IMR-90 (cell line): ENCODE measurements at regions not wholly inside any gene's neighbourhood (a gene's known extent, or its start where the extent isn't known, plus 50 kb on each side); places are given as distances from the start of the nearest gene placed in this dataset.

Source experiments
- ATAC-seq: fragments of 200-7000 bp; cut with Tn5 transposase; 2 replicates; pipeline ENCODE4 v1.9.1; 2020; ENCODE audit warnings: low read depth, mild to moderate bottlenecking, moderate library complexity
- BruUV-seq: library from RNA; stranded (reverse); fragments of 400-500 nt; replicated peaks from 2 replicates; lab custom pipeline; 2021; lab: Mats Ljungman, UMichigan
- CTCF ChIA-PET: fragments of 300-600 bp; formaldehyde crosslinking; extraction: SDS; loops from one replicate; lab custom pipeline; 2021; ENCODE audit warnings: antibody characterized with exemption; lab: Yijun Ruan, JAX
- POLR2A ChIA-PET: fragments of 300-600 bp; sonication (Branson Sonifier 250); formaldehyde crosslinking; loops from one replicate; lab custom pipeline; 2022; ENCODE audit warnings: antibody characterized with exemption; ENCODE audit not compliant: unreplicated experiment; lab: Charles Lee
- DNase-seq: peaks from one replicate; pipeline ENCODE4 v3.0.0; 2013
- H2AFZ ChIP-seq: replicated peaks from 2 replicates; pipeline ENCODE3; 2013; ENCODE audit warnings: low read length, mild to moderate bottlenecking; ENCODE audit not compliant: poor library complexity
- H2AK5ac ChIP-seq: 2 replicates; pipeline ENCODE4 v1.6.1; 2013; ENCODE audit warnings: low read depth, low read length, inconsistent platforms
- H2AK9ac ChIP-seq: replicated peaks from 2 replicates; pipeline ENCODE3; 2013; ENCODE audit warnings: mild to moderate bottlenecking, low read depth, low read length, moderate library complexity; ENCODE audit not compliant: poor library complexity
- H2BK120ac ChIP-seq: 2 replicates; pipeline ENCODE4 v1.6.1; 2013; ENCODE audit warnings: low read depth, low read length, inconsistent platforms
- H2BK15ac ChIP-seq: 3 replicates; pipeline ENCODE4 v1.6.1; 2013; ENCODE audit warnings: low read depth, low read length, inconsistent platforms
- H2BK20ac ChIP-seq: 2 replicates; pipeline ENCODE4 v1.6.1; 2013; ENCODE audit warnings: low read depth, mild to moderate bottlenecking, inconsistent platforms, low read length, moderate library complexity
- H2BK5ac ChIP-seq: 2 replicates; pipeline ENCODE4 v1.6.1; 2013; ENCODE audit warnings: mild to moderate bottlenecking, low read depth, low read length, inconsistent platforms; ENCODE audit not compliant: poor library complexity, severe bottlenecking
- H3K14ac ChIP-seq: replicated peaks from 2 replicates; pipeline ENCODE4 v1.6.1; 2013; ENCODE audit warnings: low read depth, low read length, inconsistent platforms
- H3K18ac ChIP-seq: 2 replicates; pipeline ENCODE4 v1.6.1; 2013; ENCODE audit warnings: low read depth, low read length, control low read depth
- H3K23ac ChIP-seq: 2 replicates; pipeline ENCODE4 v1.6.1; 2013; ENCODE audit warnings: low read depth, low read length, inconsistent platforms
- H3K27ac ChIP-seq: 2 replicates; pipeline ENCODE4 v1.5.1; 2013; ENCODE audit warnings: mild to moderate bottlenecking, control low read depth, low read length; ENCODE audit not compliant: insufficient read depth
- H3K27me3 ChIP-seq: 2 replicates; pipeline ENCODE4 v1.6.1; 2013; ENCODE audit warnings: low read length; ENCODE audit not compliant: control insufficient read depth, insufficient read depth
- H3K36me3 ChIP-seq: 2 replicates; pipeline ENCODE4 v1.6.1; 2013; ENCODE audit warnings: low read length, mixed read lengths; ENCODE audit not compliant: control insufficient read depth, insufficient read depth
- H3K4ac ChIP-seq: 2 replicates; pipeline ENCODE4 v1.6.1; 2013; ENCODE audit warnings: low read depth, low read length, inconsistent platforms
- H3K4me1 ChIP-seq: 2 replicates; pipeline ENCODE4 v1.6.1; 2013; ENCODE audit warnings: low read length, mixed read lengths; ENCODE audit not compliant: control insufficient read depth, insufficient read depth
- H3K4me2 ChIP-seq: 2 replicates; pipeline ENCODE4 v1.6.1; 2013; ENCODE audit warnings: low read depth, mild to moderate bottlenecking, control low read depth, low read length, moderate library complexity
- H3K4me3 ChIP-seq: 2 replicates; pipeline ENCODE4 v1.5.1; 2013; ENCODE audit warnings: low read depth, mild to moderate bottlenecking, control low read depth, low read length, moderate library complexity; ENCODE audit not compliant: insufficient read depth
- H3K56ac ChIP-seq: 2 replicates; pipeline ENCODE4 v1.6.1; 2013; ENCODE audit warnings: low read length, inconsistent platforms; ENCODE audit not compliant: insufficient read depth; ENCODE audit errors: extremely low read depth
- H3K79me1 ChIP-seq, 2 experiments: 2 replicates each; pipeline ENCODE4 v1.6.1; 2013; ENCODE audit warnings: low read length in 2 of 2, inconsistent platforms in 1 of 2, low read depth in 1 of 2
- H3K9ac ChIP-seq: 2 replicates; pipeline ENCODE4 v1.6.1; 2013; ENCODE audit warnings: low read depth, low read length, control low read depth
- H3K9me1 ChIP-seq: 2 replicates; pipeline ENCODE4 v1.6.1; 2013; ENCODE audit warnings: low read length, inconsistent platforms; ENCODE audit not compliant: insufficient read depth
- H3K9me3 ChIP-seq: 2 replicates; pipeline ENCODE4 v1.6.1; 2013; ENCODE audit warnings: low read length; ENCODE audit not compliant: control insufficient read depth, insufficient read depth
- H4K20me1 ChIP-seq: 2 replicates; pipeline ENCODE4 v1.6.1; 2013; ENCODE audit warnings: low read length, inconsistent platforms; ENCODE audit not compliant: insufficient read depth
- H4K5ac ChIP-seq: 2 replicates; pipeline ENCODE4 v1.6.1; 2013; ENCODE audit warnings: mild to moderate bottlenecking, low read depth, low read length, control low read depth
- H4K8ac ChIP-seq, 2 experiments: 2 replicates each; pipeline ENCODE4 v1.6.1; 2013; ENCODE audit warnings: low read depth in 2 of 2, low read length in 2 of 2, control low read depth in 1 of 2, inconsistent platforms in 1 of 2
- H4K91ac ChIP-seq: 2 replicates; pipeline ENCODE4 v1.6.1; 2013; ENCODE audit warnings: low read depth, low read length, inconsistent platforms; ENCODE audit not compliant: insufficient read depth
- CEBPB ChIP-seq: IDR thresholded peaks from 2 replicates; pipeline ENCODE4 v1.6.1; 2012; ENCODE audit warnings: low read depth, low read length, improper control_type of control experiment
- CHD1 ChIP-seq: IDR thresholded peaks from 2 replicates; pipeline ENCODE4 v1.6.1; 2012; ENCODE audit warnings: low read depth, low read length, improper control_type of control experiment
- FOS ChIP-seq: fragments of 150-350 bp; IDR thresholded peaks from 2 replicates; pipeline ENCODE4 v1.6.1; 2016; ENCODE audit warnings: low read depth, low read length
- dilution Hi-C: fragments of 300-500 bp; cut with HindIII; formaldehyde crosslinking; loops from one replicate; pipeline ENCODE4 v1.14.3; 2018; ENCODE audit warnings: low sequenced_read_pairs; ENCODE audit not compliant: unreplicated experiment
- in situ Hi-C: fragments of 300-500 bp; cut with MboI; formaldehyde crosslinking; loops from 3 replicates; pipeline ENCODE4 v1.14.3; 2019; ENCODE audit warnings: low sequenced_read_pairs, inconsistent platforms, mixed read lengths
- intact Hi-C: fragments of 100-400 bp; cut with micrococcal nuclease; formaldehyde crosslinking; loops from 2 replicates; pipeline ENCODE4 v1.10.0; 2022

- in situ Hi-C loops = no loop called here
- Histone ChIP-seq H3K18ac (no peak overlapping the region), H4K91ac (no peak overlapping the region), H3K4ac (no peak overlapping the region), H4K8ac (no peak overlapping the region), H2BK15ac (no peak overlapping the region), H3K36me3 (no peaks in the 10 kb centered on the region), H2AFZ (no peak overlapping the region), H3K4me1 (no peaks in the 10 kb centered on the region), H3K56ac (no peak overlapping the region), H3K4me2 (no peak overlapping the region), H4K5ac (no peak overlapping the region), H2BK5ac (no peak overlapping the region), H3K79me1 (no peaks in the 10 kb centered on the region), H3K9me3 (no peaks in the 10 kb centered on the region), H3K4me3 (no peak overlapping the region), H3K9ac (no peak overlapping the region), H3K9me1 (no peaks in the 10 kb centered on the region), H2BK120ac (no peak overlapping the region), H2BK20ac (no peak overlapping the region), H4K20me1 (no peaks in the 10 kb centered on the region), H2AK9ac (no peak overlapping the region), H2AK5ac (no peak overlapping the region), H3K14ac (no peak overlapping the region), H3K27me3 (no peaks in the 10 kb centered on the region), H3K27ac (no peak overlapping the region), H3K23ac (no peak overlapping the region)
- DNase-seq (no peak), ATAC-seq (no peak)
- TF ChIP-seq CHD1 (no peak), CEBPB (no peak), FOS (no peak)
- CTCF ChIA-PET = no interaction called here
- no TSS peak for BruUV-seq
- intact Hi-C loops = no loop called here
- dilution Hi-C loops = no loop called here
- POLR2A ChIA-PET = no interaction called here
These were observed 188.0 kb upstream of the MDGA2 start for GRCh38 chr14:47863441-47863840.
